PC-9 (cell line): ENCODE measurements at regions not wholly inside any gene's neighbourhood (a gene's known extent, or its start where the extent isn't known, plus 50 kb on each side); places are given as distances from the start of the nearest gene placed in this dataset.

Experiments used
- EZH2 ChIP-seq: fragments of 200-600 bp; sonication (generic); IDR thresholded peaks from 2 replicates; pipeline ENCODE4 v1.8.0; 2017; ENCODE audit warnings: antibody characterized with exemption, low read depth
- TF ChIP-seq, protein P1 (sequence below): fragments of 200-600 bp; sonication (generic); conservative IDR thresholded peaks from 2 replicates; pipeline ENCODE4 v1.6.1; 2017; ENCODE audit warnings: mixed run types, antibody characterized with exemption, mild to moderate bottlenecking, moderate library complexity

DNA sequence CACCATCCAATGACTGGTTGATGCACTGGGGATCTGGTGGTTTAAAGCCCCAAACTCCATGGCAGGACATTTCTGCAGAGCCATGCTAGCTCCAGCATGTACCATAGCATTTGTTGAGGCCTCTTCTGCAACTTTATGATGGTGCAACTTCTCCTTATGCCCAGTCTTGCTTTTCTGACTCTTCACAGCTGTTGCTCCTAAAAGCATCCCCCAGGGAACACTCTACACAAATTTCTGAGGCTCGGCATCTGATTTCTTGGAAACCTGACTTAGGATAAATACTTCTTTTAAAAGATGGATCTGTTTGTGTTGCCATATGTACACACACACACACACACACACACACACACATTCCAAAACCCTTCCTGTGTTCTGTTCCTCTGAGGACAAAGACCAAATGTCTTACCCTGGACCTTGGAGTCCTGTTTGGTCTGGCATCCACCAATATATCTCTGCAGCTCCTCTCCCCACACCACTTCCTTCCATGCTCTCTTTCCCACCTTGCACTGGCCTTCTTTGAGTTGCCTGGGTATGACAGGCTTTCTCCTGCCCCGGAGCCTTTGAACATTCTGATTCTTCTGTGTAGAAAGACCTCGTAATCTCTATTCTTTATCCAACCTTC, 388.5 kb upstream of the ZNF507 start:
- TF ChIP-seq, protein P1, sequence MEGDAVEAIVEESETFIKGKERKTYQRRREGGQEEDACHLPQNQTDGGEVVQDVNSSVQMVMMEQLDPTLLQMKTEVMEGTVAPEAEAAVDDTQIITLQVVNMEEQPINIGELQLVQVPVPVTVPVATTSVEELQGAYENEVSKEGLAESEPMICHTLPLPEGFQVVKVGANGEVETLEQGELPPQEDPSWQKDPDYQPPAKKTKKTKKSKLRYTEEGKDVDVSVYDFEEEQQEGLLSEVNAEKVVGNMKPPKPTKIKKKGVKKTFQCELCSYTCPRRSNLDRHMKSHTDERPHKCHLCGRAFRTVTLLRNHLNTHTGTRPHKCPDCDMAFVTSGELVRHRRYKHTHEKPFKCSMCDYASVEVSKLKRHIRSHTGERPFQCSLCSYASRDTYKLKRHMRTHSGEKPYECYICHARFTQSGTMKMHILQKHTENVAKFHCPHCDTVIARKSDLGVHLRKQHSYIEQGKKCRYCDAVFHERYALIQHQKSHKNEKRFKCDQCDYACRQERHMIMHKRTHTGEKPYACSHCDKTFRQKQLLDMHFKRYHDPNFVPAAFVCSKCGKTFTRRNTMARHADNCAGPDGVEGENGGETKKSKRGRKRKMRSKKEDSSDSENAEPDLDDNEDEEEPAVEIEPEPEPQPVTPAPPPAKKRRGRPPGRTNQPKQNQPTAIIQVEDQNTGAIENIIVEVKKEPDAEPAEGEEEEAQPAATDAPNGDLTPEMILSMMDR, result no peak
- no peak for TF ChIP-seq EZH2
